ENCODE measurements at regions not wholly inside any gene's neighbourhood (a gene's known extent, or its start where the extent isn't known, plus 50 kb on each side); places are given as distances from the start of the nearest gene placed in this dataset.

- TF ChIP-seq CTCF (conservative IDR thresholded peaks at IDR 0.05): peak; percentile 35
- no peak for TF ChIP-seq ZFX (IDR thresholded peaks at IDR 0.05)
These were observed 366.4 kb upstream of the CXADR start for GRCh38 chr21:17146426-17146825.

All from C4-2B (cell line).